NCI-H1436 (cell line): ENCODE measurements at regions not wholly inside any gene's neighbourhood (a gene's known extent, or its start where the extent isn't known, plus 50 kb on each side); places are given as distances from the start of the nearest gene placed in this dataset.

Source experiments
- DNase-seq: peaks from one replicate; lab custom pipeline; 2025; lab: John Stamatoyannopoulos, UW

GRCh38 chr13:111642156-111642767 lies 321.8 kb downstream of the TEX29 start:
- no peak for DNase-seq

GRCh38 chr13:111644750-111645149 lies 324.3 kb downstream of the TEX29 start:
- no peak for DNase-seq

GRCh38 chr13:111645198-111645597 lies 324.8 kb downstream of the TEX29 start:
- DNase-seq = no peak

GRCh38 chr13:111645598-111646455 lies 325.4 kb downstream of the TEX29 start:
- no peak for DNase-seq

- DNase-seq = no peak
Measured at GRCh38 chr13:111646456-111646855, 326.0 kb downstream of the TEX29 start.

- no peak for DNase-seq
Measured at GRCh38 chr13:111648885-111649284, 328.4 kb downstream of the TEX29 start.

GRCh38 chr13:111650626-111651025 lies 330.2 kb downstream of the TEX29 start:
- no peak for DNase-seq

- DNase-seq = no peak
Measured at GRCh38 chr13:111652676-111653075, 332.2 kb downstream of the TEX29 start.

GRCh38 chr13:111654531-111654930 lies 334.1 kb downstream of the TEX29 start:
- DNase-seq = no peak

GRCh38 chr13:111656439-111656838 lies 336.0 kb downstream of the TEX29 start:
- no peak for DNase-seq

GRCh38 chr13:111657013-111657412 lies 336.6 kb downstream of the TEX29 start:
- DNase-seq = no peak

GRCh38 chr13:111658145-111659100 lies 338.0 kb downstream of the TEX29 start:
- peak; percentile 92 for DNase-seq

- DNase-seq = no peak
Measured at GRCh38 chr13:111659219-111659775, 338.9 kb downstream of the TEX29 start.

GRCh38 chr13:111659842-111660241 lies 339.4 kb downstream of the TEX29 start:
- no peak for DNase-seq

GRCh38 chr13:111661052-111661451 lies 340.6 kb downstream of the TEX29 start:
- no peak for DNase-seq

- no peak for DNase-seq
Measured at GRCh38 chr13:111661776-111662175, 341.3 kb downstream of the TEX29 start.

- no peak for DNase-seq
Measured at GRCh38 chr13:111662451-111662850, 342.0 kb downstream of the TEX29 start.

- no peak for DNase-seq
Measured at GRCh38 chr13:111662895-111663294, 342.5 kb downstream of the TEX29 start.

GRCh38 chr13:111663505-111663904 lies 343.1 kb downstream of the TEX29 start:
- no peak for DNase-seq

- no peak for DNase-seq
Measured at GRCh38 chr13:111663953-111664421, 343.5 kb downstream of the TEX29 start.

- DNase-seq = no peak
Measured at GRCh38 chr13:111664696-111665095, 344.3 kb downstream of the TEX29 start.

GRCh38 chr13:111665691-111666095 lies 345.3 kb downstream of the TEX29 start:
- DNase-seq = no peak
